NCI-H1417 treated with DMSO at 0.1 percent for 48 hours (cell line): ENCODE measurements at regions not wholly inside any gene's neighbourhood (a gene's known extent, or its start where the extent isn't known, plus 50 kb on each side); places are given as distances from the start of the nearest gene placed in this dataset.
"Not testable (repeated sequence)": the region's sequence is repeated elsewhere in the genome, so short reads cannot be mapped to it uniquely, and the experiment has no call there.

Experiments used
- DNase-seq: peaks from one replicate; lab custom pipeline; 2025; lab: John Stamatoyannopoulos, UW

- no peak for DNase-seq
Measured at GRCh38 chr1:192906334-192906733, 97.5 kb downstream of the RGS2 start.

- DNase-seq: no peak
Measured at GRCh38 chr1:192907545-192908243, 98.9 kb downstream of the RGS2 start.

- not testable (repeated sequence) for DNase-seq
Measured at GRCh38 chr1:192911896-192912656, 103.2 kb downstream of the RGS2 start.

- DNase-seq: no peak
Measured at GRCh38 chr1:192913683-192914082, 104.8 kb downstream of the RGS2 start.

GRCh38 chr1:192914092-192914491 is 105.3 kb downstream of the RGS2 start:
- no peak for DNase-seq

- no peak for DNase-seq
Measured at GRCh38 chr1:192914696-192915095, 105.9 kb downstream of the RGS2 start.

GRCh38 chr1:192916021-192916420 is 107.2 kb downstream of the RGS2 start:
- no peak for DNase-seq

GRCh38 chr1:192918259-192918658 is 109.4 kb downstream of the RGS2 start:
- DNase-seq: no peak

GRCh38 chr1:192920412-192920811 is 111.6 kb downstream of the RGS2 start:
- DNase-seq: no peak

GRCh38 chr1:192925609-192926008 is 116.8 kb downstream of the RGS2 start:
- DNase-seq: no peak

GRCh38 chr1:192926736-192927135 is 117.9 kb downstream of the RGS2 start:
- DNase-seq: no peak

- DNase-seq: no peak
Measured at GRCh38 chr1:192927496-192927895, 118.7 kb downstream of the RGS2 start.

- DNase-seq: no peak
Measured at GRCh38 chr1:192929597-192929996, 120.8 kb downstream of the RGS2 start.

- no peak for DNase-seq
Measured at GRCh38 chr1:192933744-192934143, 124.9 kb downstream of the RGS2 start.

GRCh38 chr1:192936313-192937018 is 122.7 kb downstream of the UCHL5 start:
- no peak for DNase-seq

- no peak for DNase-seq
Measured at GRCh38 chr1:192937128-192937527, 122.0 kb downstream of the UCHL5 start.

- no peak for DNase-seq
Measured at GRCh38 chr1:192939440-192939839, 119.7 kb downstream of the UCHL5 start.

GRCh38 chr1:192940658-192941057 is 118.5 kb downstream of the UCHL5 start:
- DNase-seq: no peak

GRCh38 chr1:192941722-192942411 is 117.3 kb downstream of the UCHL5 start:
- DNase-seq: no peak

- DNase-seq: no peak
Measured at GRCh38 chr1:192943108-192943507, 116.1 kb downstream of the UCHL5 start.

GRCh38 chr1:192943522-192943921 is 115.6 kb downstream of the UCHL5 start:
- no peak for DNase-seq

GRCh38 chr1:192945390-192946130 is 113.6 kb downstream of the UCHL5 start:
- DNase-seq: no peak
